ENCODE measurements at regions not wholly inside any gene's neighbourhood (a gene's known extent, or its start where the extent isn't known, plus 50 kb on each side); places are given as distances from the start of the nearest gene placed in this dataset.

DNA sequence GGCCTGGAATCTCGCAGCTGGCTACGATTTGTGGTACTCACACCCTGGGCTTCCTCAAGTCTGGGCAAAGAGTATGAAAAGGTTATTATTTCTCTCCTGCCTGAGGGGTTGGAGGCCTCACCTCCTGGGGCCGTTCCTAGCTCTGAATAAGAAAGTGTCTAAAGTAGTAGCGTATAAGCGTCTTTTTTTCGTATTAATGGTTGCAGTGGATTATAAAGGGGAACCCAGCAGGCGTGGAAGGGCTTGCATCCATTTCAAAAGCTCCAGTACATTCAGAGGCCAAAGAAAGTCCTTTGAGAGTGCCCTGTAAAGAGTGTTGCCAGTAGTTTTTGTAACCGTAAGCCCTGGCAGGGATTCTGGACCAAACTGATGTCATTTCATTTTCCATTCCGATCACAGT is 72.2 kb upstream of the MPHOSPH6 start:
- no peaks in the 10 kb centered on the region for H3K27me3 ChIP-seq
- H3K9me3 ChIP-seq = no peaks in the 10 kb centered on the region
- H3K4me3 ChIP-seq (ENCODE audit: low read depth, low read length) = no peak overlapping the region
- H3K36me3 ChIP-seq = no peaks in the 10 kb centered on the region
- TF ChIP-seq, protein P1, sequence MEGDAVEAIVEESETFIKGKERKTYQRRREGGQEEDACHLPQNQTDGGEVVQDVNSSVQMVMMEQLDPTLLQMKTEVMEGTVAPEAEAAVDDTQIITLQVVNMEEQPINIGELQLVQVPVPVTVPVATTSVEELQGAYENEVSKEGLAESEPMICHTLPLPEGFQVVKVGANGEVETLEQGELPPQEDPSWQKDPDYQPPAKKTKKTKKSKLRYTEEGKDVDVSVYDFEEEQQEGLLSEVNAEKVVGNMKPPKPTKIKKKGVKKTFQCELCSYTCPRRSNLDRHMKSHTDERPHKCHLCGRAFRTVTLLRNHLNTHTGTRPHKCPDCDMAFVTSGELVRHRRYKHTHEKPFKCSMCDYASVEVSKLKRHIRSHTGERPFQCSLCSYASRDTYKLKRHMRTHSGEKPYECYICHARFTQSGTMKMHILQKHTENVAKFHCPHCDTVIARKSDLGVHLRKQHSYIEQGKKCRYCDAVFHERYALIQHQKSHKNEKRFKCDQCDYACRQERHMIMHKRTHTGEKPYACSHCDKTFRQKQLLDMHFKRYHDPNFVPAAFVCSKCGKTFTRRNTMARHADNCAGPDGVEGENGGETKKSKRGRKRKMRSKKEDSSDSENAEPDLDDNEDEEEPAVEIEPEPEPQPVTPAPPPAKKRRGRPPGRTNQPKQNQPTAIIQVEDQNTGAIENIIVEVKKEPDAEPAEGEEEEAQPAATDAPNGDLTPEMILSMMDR (IDR thresholded peaks at IDR 0.05; ENCODE audit: low read depth, low read length) = no peak
- DNase-seq = no peak
- H3K4me1 ChIP-seq = no peaks in the 10 kb centered on the region

DNA sequence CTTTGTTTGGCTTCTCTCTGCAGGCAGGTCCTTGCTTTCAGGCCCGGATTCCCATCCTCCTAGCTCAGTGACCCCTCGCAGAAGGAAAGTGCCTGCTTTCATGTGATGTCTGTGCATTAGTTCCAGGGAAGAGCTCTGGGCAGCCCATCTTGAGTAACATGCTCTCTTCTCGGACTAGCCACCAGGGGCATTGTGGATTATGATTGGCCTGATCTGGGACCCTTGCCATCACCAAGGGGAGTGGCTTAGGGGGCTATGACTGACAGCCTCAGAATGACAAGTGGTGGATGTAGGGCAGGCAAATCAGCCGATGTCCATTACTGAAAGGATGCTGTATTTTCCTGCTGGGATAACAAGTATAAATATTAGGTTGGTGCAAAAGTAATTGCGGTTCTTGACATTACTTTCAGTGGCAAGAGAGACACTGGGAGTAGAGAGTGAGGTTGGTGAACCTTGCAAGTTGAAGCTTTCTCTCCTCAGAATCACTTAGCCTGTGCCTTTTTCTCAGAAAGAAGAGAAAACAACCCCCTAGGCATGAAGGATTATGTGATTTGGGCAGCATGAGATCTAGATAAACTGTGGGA is 71.5 kb upstream of the MPHOSPH6 start:
- H3K4me1 ChIP-seq = no peaks in the 10 kb centered on the region
- TF ChIP-seq, protein P1 (IDR thresholded peaks at IDR 0.05; ENCODE audit: low read depth, low read length) = no peak
- no peak for DNase-seq

DNA sequence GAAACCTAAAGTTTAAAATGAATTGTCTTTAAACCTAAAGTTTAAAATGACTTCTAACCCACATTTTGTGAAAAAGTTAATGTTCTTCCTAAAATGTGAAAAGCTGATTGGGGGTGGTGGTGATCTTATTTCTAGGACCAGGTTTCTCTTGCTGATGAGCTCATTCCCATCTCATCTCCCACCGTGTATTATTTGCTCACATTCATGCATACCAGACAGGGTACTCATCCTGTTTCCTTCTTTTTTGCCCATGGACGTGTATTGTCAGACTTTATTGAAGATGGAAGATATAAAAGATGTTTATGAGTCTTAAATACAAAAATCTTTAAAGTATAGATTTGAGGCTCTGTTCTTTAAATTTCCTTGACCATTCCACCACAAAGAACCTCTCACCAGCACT is 70.1 kb upstream of the MPHOSPH6 start:
- TF ChIP-seq, protein P1 (IDR thresholded peaks at IDR 0.05; ENCODE audit: low read depth, low read length) = no peak
- no peak overlapping the region for H3K4me3 ChIP-seq (ENCODE audit: low read depth, low read length)
- H3K4me1 ChIP-seq = no peaks in the 10 kb centered on the region
- DNase-seq = no peak
- H3K36me3 ChIP-seq = no peaks in the 10 kb centered on the region
- no peaks in the 10 kb centered on the region for H3K9me3 ChIP-seq
- no peaks in the 10 kb centered on the region for H3K27me3 ChIP-seq

More for the DNA sequence above, 71.5 kb upstream of the MPHOSPH6 start:
- Histone ChIP-seq H3K27me3 (no peaks in the 10 kb centered on the region), H3K9me3 (no peaks in the 10 kb centered on the region), H3K36me3 (no peaks in the 10 kb centered on the region), H3K4me3 (ENCODE audit: low read depth, low read length) (no peak overlapping the region)

DNA sequence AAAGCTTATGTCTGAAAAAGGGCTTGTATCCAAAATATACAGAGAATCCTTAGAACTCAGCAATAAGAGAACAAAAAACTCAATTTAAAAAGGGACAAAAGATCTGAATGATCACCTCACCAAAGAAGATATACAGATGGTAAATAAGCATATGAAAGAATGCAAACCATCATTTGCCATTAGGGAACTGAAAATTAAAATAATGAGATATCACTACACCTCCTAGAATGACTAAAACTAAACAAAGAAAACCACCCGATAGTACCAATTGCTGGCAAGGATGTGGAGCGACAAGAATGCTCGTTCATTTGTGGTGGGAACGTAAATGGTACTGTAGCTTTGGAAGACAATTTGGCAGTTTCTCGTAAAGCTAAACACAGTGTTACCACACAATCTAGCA is 66.9 kb upstream of the MPHOSPH6 start:
- TF ChIP-seq, protein P1 (IDR thresholded peaks at IDR 0.05; ENCODE audit: low read depth, low read length) = no peak
- Histone ChIP-seq H3K9me3 (no peaks in the 10 kb centered on the region), H3K27me3 (no peaks in the 10 kb centered on the region), H3K4me3 (ENCODE audit: low read depth, low read length) (no peak overlapping the region), H3K36me3 (no peaks in the 10 kb centered on the region), H3K4me1 (no peaks in the 10 kb centered on the region)
- no peak for DNase-seq

DNA sequence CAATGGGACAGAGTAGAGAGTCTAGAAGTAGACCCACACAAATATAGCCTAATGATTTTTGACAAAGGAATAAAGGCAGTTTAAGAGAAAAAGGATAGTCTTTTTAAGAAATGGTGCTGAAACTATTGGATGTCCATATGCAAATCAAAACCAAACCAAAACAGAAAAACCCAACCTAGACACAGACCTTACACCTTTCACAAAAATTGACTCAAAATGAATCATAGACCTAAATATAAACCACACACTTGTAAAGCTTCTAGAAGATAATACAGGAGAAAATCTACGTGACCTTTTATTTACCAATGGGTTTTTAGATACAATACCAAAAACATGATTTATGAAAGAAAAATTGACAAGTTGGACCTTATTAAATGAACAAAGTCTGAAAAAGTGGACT is 66.4 kb upstream of the MPHOSPH6 start:
- Histone ChIP-seq H3K4me3 (ENCODE audit: low read depth, low read length) (no peak overlapping the region), H3K4me1 (no peaks in the 10 kb centered on the region), H3K36me3 (no peaks in the 10 kb centered on the region), H3K27me3 (no peaks in the 10 kb centered on the region), H3K9me3 (no peaks in the 10 kb centered on the region)
- TF ChIP-seq, protein P1 (IDR thresholded peaks at IDR 0.05; ENCODE audit: low read depth, low read length) = no peak
- no peak for DNase-seq

DNA sequence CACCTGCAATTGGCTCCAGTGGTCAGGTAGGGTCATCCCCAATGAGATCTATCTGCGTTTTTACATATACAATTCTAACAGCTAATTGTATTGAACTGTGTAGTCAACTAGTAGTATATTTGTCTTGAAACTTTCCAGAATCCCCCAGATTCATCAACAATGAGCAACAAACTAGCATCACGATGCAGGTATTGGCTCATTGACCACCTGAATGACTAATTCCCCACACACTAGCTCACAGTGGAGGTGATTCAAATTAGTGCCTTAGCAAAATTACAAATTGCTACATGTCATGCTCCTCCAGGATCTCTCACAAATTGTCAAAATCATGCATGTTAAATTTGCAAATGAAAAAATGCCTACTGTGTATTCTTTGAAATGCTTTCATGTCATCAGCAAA is 62.8 kb upstream of the MPHOSPH6 start:
- no peak overlapping the region for H3K4me3 ChIP-seq (ENCODE audit: low read depth, low read length)
- TF ChIP-seq, protein P1 (IDR thresholded peaks at IDR 0.05; ENCODE audit: low read depth, low read length) = no peak
- H3K9me3 ChIP-seq = no peaks in the 10 kb centered on the region
- H3K36me3 ChIP-seq = no peaks in the 10 kb centered on the region
- DNase-seq = no peak
- H3K27me3 ChIP-seq = no peaks in the 10 kb centered on the region
- H3K4me1 ChIP-seq = no peaks in the 10 kb centered on the region
